Erythroblast (primary cell): ENCODE measurements at regions not wholly inside any gene's neighbourhood (a gene's known extent, or its start where the extent isn't known, plus 50 kb on each side); places are given as distances from the start of the nearest gene placed in this dataset.

ENCODE experiments used
- GATA1 ChIP-seq: IDR thresholded peaks from 2 replicates; pipeline ENCODE4 v1.6.1; 2011; ENCODE audit warnings: low read depth, mild to moderate bottlenecking, control low read depth, low read length, moderate library complexity
- POLR2A ChIP-seq: IDR thresholded peaks from 2 replicates; pipeline ENCODE4 v1.6.1; 2011; ENCODE audit warnings: mild to moderate bottlenecking, low read length

DNA sequence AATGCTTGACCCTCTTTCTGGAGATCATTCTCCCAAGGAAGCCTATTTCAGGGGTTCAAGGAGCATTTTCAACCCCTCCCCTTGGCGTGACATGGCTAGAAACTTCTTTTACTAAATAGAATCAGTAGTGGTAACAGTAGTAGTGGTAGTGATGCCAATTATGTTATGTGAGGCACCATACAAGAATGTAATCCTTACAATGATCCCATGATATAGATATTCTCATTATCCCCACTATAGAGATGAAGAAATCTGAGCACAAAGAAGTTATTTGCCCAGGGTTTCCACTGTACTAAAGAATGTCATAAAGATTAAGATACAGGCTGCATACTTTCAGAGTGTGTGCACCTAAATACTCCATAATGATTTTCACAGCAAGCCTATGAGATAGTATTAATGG, 155.4 kb upstream of the CLINT1 start:
- no peak for TF ChIP-seq POLR2A
- no peak for TF ChIP-seq GATA1
